A673 (cell line): ENCODE measurements at regions not wholly inside any gene's neighbourhood (a gene's known extent, or its start where the extent isn't known, plus 50 kb on each side); places are given as distances from the start of the nearest gene placed in this dataset.
"Not testable (repeated sequence)": the region's sequence is repeated elsewhere in the genome, so short reads cannot be mapped to it uniquely, and the experiment has no call there.

ENCODE experiments used
- BruUV-seq: library from RNA; stranded (reverse); fragments of 400-500 nt; replicated peaks from 2 replicates; lab custom pipeline; 2021; lab: Mats Ljungman, UMichigan
- CTCF ChIA-PET: fragments of 300-600 bp; sonication (Branson Sonifier 250); formaldehyde crosslinking; loops from one replicate; lab custom pipeline; 2022; ENCODE audit warnings: antibody characterized with exemption; lab: Charles Lee
- POLR2A ChIA-PET: fragments of 300-600 bp; sonication (Branson Sonifier 250); formaldehyde crosslinking; loops from one replicate; lab custom pipeline; 2022; ENCODE audit warnings: antibody characterized with exemption; ENCODE audit not compliant: low non-redundant PET; lab: Charles Lee
- DNase-seq: peaks from one replicate; pipeline ENCODE4 v3.0.0-alpha.2; 2015; ENCODE audit warnings: low spot score
- H3K27ac ChIP-seq: fragments of 200-600 bp; sonication (generic); 2 replicates; pipeline ENCODE4 v1.5.1; 2016; ENCODE audit warnings: mixed run types, low read depth, mild to moderate bottlenecking, mixed read lengths, antibody characterized with exemption, low read length; ENCODE audit not compliant: poor library complexity, severe bottlenecking
- H3K27me3 ChIP-seq: fragments of 200-600 bp; sonication (generic); replicated peaks from 2 replicates; pipeline ENCODE4 v1.6.1; 2017; ENCODE audit warnings: mixed run types, low read depth, mild to moderate bottlenecking, mixed read lengths, antibody characterized with exemption, low read length; ENCODE audit not compliant: insufficient read depth, poor library complexity
- H3K36me3 ChIP-seq: fragments of 200-600 bp; sonication (generic); 2 replicates; pipeline ENCODE4 v1.6.1; 2016; ENCODE audit warnings: mixed run types, mild to moderate bottlenecking, mixed read lengths, antibody characterized with exemption, low read length; ENCODE audit not compliant: insufficient read depth, poor library complexity, severe bottlenecking
- H3K4me1 ChIP-seq: fragments of 200-600 bp; sonication (generic); 2 replicates; pipeline ENCODE4 v1.6.1; 2017; ENCODE audit warnings: mixed run types, mild to moderate bottlenecking, mixed read lengths, antibody characterized with exemption, low read length; ENCODE audit not compliant: insufficient read depth, poor library complexity, severe bottlenecking
- H3K4me3 ChIP-seq: fragments of 200-600 bp; sonication (generic); 2 replicates; pipeline ENCODE4 v1.5.1; 2016; ENCODE audit warnings: low read depth, mixed run types, mild to moderate bottlenecking, mixed read lengths, low read length; ENCODE audit not compliant: poor library complexity, severe bottlenecking
- H3K9me3 ChIP-seq: fragments of 200-600 bp; sonication (generic); 2 replicates; pipeline ENCODE4 v1.6.1; 2016; ENCODE audit warnings: mixed run types, low read depth, mild to moderate bottlenecking, mixed read lengths, antibody characterized with exemption, low read length; ENCODE audit not compliant: poor library complexity, severe bottlenecking
- intact Hi-C: fragments of 100-400 bp; cut with micrococcal nuclease; formaldehyde crosslinking; loops from one replicate; pipeline ENCODE4 v1.10.0; 2022; ENCODE audit not compliant: unreplicated experiment

GRCh38 chr1:143863901-143864520 is 107.8 kb downstream of the FAM72C start:
- POLR2A ChIA-PET, H3K4me3 ChIP-seq, H3K27ac ChIP-seq, DNase-seq, H3K4me1 ChIP-seq, H3K9me3 ChIP-seq, intact Hi-C loops, CTCF ChIA-PET, BruUV-seq, H3K27me3 ChIP-seq, H3K36me3 ChIP-seq: not testable (repeated sequence)

- H3K4me1 ChIP-seq, H3K9me3 ChIP-seq, H3K27me3 ChIP-seq, POLR2A ChIA-PET, BruUV-seq, DNase-seq, H3K36me3 ChIP-seq, CTCF ChIA-PET, intact Hi-C loops, H3K4me3 ChIP-seq, H3K27ac ChIP-seq: not testable (repeated sequence)
These were observed 109.1 kb downstream of the FAM72C start for GRCh38 chr1:143862722-143863121.

DNA sequence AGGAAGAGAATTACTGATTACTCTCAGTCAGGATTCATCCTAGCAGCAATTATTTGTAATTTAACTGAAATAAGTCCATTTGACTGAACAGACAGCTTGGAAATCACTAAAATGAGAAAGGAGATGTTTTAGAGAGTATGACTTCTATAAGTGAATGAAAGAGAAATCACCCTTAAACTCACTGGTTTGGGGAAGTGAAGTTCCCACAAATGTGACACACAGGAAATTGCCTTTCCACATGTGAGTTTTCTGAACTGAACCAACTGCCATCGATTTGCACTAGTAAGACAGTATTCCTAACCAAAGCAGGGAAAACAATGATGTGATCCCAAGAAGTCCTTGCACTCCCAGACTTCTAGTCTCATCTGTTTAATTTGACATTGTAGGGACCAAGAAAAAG is 110.5 kb downstream of the FAM72C start:
- H3K36me3 ChIP-seq, DNase-seq, H3K27ac ChIP-seq, BruUV-seq, H3K9me3 ChIP-seq, H3K4me1 ChIP-seq, intact Hi-C loops, POLR2A ChIA-PET, CTCF ChIA-PET, H3K27me3 ChIP-seq, H3K4me3 ChIP-seq: not testable (repeated sequence)

DNA sequence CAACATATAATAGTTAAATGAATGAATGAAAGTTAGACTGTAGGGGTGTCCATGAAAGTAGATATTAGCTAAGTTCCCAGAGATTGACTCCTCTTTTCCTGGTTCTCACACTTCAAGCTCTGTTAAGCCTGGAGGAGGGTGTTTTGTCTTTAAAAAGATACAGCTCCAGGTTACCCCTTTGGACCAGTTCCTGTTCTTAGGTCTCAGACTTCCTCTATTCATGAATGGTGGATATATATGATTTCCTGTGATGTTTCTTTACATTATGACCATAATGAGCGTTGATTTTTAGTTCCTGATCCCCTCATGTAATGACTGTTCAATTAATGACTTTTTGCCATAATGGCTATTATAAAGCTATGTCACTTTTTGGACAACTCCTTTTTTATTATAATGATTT is 115.9 kb downstream of the FAM72C start:
- H3K4me1 ChIP-seq, CTCF ChIA-PET, H3K9me3 ChIP-seq, H3K4me3 ChIP-seq, intact Hi-C loops, H3K36me3 ChIP-seq, H3K27me3 ChIP-seq, H3K27ac ChIP-seq, POLR2A ChIA-PET, BruUV-seq, DNase-seq: not testable (repeated sequence)

DNA sequence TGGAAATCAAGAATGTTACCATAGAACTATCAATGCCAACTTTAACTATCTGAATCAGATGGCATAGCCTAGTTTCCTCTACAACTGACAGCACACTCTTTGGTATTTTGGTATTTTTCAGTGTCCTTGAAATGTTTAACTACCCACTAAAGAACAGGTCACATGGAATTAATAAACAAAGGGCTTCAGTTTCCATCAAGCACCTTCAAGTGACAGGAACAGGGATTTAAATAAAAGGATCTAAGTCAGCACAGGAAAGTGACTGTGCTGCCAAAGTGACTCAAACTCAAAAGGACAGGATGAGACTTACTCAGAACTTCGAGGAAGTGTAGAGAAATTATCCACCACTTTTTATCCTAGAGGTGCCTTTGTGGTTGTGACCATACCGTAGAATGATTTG is 117.7 kb downstream of the FAM72C start:
- DNase-seq, H3K9me3 ChIP-seq, BruUV-seq, H3K36me3 ChIP-seq, POLR2A ChIA-PET, H3K27ac ChIP-seq, H3K4me3 ChIP-seq, H3K4me1 ChIP-seq, CTCF ChIA-PET, H3K27me3 ChIP-seq, intact Hi-C loops: not testable (repeated sequence)

GRCh38 chr1:143850637-143851036 is 121.1 kb downstream of the FAM72C start:
- H3K36me3 ChIP-seq, intact Hi-C loops, POLR2A ChIA-PET, H3K9me3 ChIP-seq, BruUV-seq, H3K27ac ChIP-seq, H3K27me3 ChIP-seq, DNase-seq, H3K4me1 ChIP-seq, CTCF ChIA-PET, H3K4me3 ChIP-seq: not testable (repeated sequence)

DNA sequence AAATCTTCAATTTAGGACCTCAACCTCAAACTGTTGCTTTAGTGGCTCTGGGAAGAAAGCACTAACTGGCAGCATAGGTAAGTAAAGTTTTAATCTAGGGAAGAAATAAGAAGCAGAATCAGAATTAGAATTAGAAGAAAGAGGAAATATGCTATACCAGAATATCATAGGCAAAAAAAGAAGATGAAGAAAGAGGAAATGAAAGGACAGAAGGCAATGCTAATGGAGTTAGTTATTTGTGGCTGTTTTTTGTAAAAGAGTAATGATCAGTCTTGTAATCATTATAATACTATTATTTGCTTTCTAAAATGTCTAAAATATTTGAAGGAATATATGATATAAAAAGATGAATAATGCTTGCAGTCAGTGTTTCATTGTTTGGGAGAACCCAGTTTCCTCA is 122.9 kb downstream of the FAM72C start:
- H3K4me1 ChIP-seq, CTCF ChIA-PET, POLR2A ChIA-PET, H3K9me3 ChIP-seq, H3K27ac ChIP-seq, H3K36me3 ChIP-seq, intact Hi-C loops, BruUV-seq, H3K4me3 ChIP-seq, DNase-seq, H3K27me3 ChIP-seq: not testable (repeated sequence)

GRCh38 chr1:143845193-143845592 is 126.6 kb downstream of the FAM72C start:
- DNase-seq, BruUV-seq, H3K27me3 ChIP-seq, H3K36me3 ChIP-seq, intact Hi-C loops, H3K4me3 ChIP-seq, H3K27ac ChIP-seq, H3K9me3 ChIP-seq, POLR2A ChIA-PET, CTCF ChIA-PET, H3K4me1 ChIP-seq: not testable (repeated sequence)
